ENCODE measurements at regions not wholly inside any gene's neighbourhood (a gene's known extent, or its start where the extent isn't known, plus 50 kb on each side); places are given as distances from the start of the nearest gene placed in this dataset.

DNA sequence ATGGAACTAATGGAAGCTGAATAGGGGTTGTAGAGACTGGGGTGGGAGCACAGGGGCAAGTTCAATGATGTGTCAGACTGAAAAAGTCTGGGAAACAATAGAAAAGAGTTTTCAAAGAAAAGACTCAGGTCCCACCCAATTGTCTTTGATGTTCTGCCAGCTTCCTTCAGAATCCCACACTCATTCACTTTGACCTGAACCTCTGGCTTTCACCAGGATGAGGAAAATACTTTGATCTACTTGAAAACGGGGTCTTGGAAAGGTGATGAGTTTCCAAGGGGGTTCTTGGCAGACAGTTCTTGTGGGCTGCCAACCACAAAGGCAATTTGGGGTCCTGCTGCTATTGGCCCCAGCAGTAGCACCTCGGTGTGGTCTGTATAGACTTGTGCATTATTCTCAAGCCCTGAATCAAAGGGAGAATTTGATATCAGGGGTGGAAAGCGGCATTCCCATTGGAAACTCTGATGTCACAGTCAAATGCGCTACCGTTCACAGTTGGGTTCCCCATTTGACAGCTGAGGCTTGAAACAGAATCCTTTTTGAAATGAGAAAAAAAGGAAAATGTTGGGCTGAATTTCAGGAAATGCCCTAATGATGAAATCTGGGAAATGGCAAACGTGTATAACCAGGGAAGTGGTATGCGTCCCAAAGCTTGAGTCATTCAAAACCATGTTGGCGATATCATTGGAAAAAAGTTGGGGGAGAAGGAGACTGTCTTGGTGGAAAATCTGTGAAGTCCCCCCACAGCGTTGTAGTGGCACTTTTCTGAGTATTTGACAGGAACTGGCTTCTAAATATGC is 229.2 kb upstream of the LRTM1 start:
- H3K4me3 ChIP-seq (ENCODE audit: low read depth in 1 of 2, low read length in 2 of 2) = no peak overlapping the region
- H3K9ac ChIP-seq (ENCODE audit: low read depth, low read length) = no peak overlapping the region
- H3K9me3 ChIP-seq (ENCODE audit: insufficient read depth, low read length, severe bottlenecking) = no peaks in the 10 kb centered on the region
- no peaks in the 10 kb centered on the region for H4K20me1 ChIP-seq (ENCODE audit: insufficient read depth, low read length)
- no peaks in the 10 kb centered on the region for H3K4me1 ChIP-seq (ENCODE audit: insufficient read depth, low read length)
- H3K79me2 ChIP-seq (ENCODE audit: insufficient read depth, low read length) = no peaks in the 10 kb centered on the region
- no peak overlapping the region for H3K27ac ChIP-seq (ENCODE audit: low read length)
- DNase-seq = no peak
- no peak overlapping the region for H3K4me2 ChIP-seq (ENCODE audit: insufficient read depth, low read length)
- TF ChIP-seq CTCF (IDR thresholded peaks at IDR 0.05; ENCODE audit: borderline replicate concordance, extremely low read depth, low read length, poor library complexity, severe bottlenecking) (no peak), EZH2 (IDR thresholded peaks at IDR 0.05; ENCODE audit: borderline replicate concordance, low read depth, low read length, severe bottlenecking) (no peak)
- no peak overlapping the region for H2AFZ ChIP-seq (ENCODE audit: low read depth, low read length)
- no peak for ATAC-seq (ENCODE audit: insufficient read depth, low read depth)
- H3K36me3 ChIP-seq (ENCODE audit: insufficient read depth, low read length) = no peaks in the 10 kb centered on the region
- H3K27me3 ChIP-seq (ENCODE audit: insufficient read depth, low read length, poor library complexity) = no peaks in the 10 kb centered on the region

DNA sequence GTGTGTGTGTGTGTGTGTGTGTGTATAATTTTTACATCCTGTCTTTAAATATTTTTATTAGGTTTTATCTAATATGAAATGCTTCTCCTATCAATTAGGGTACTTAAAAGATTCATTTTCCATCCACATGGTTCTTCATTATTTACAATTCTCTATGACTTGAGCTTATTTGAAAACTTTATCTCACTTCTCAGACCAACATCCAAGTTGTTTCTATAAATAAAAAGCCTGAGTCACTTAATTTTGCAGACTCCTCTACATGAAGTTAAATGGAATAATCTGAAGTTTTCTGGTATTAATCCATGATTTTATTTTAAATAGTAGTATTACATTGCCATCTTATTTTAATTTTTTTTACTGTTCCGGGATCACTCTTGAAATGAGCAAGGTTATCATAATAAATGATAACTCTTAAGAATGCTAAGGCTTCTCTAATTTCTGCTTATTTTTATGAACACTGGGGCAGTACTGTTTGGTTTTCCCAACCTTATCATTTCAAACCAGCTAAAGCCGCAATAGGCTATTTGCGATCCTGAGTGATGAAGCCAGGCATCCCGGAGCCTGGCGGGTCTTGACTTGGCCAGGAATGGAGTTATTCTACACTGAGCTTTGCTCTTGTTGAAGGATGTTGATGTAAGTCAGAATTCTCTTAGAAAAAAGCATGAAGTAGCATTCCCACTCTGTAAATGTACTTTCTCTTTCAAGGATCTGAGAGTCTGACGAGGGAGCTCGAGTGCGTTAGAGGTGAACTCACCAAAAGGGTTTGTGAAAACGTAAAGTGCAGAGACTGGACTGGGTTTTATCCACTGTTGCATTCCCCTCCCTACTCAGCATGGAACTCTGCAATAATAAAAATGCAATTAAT is 220.2 kb upstream of the LRTM1 start:
- H3K27me3 ChIP-seq (ENCODE audit: insufficient read depth, low read length, poor library complexity) = no peaks in the 10 kb centered on the region
- H3K9ac ChIP-seq (ENCODE audit: low read depth, low read length) = no peak overlapping the region
- H3K4me3 ChIP-seq (ENCODE audit: low read depth in 1 of 2, low read length in 2 of 2) = no peak overlapping the region
- no peaks in the 10 kb centered on the region for H3K79me2 ChIP-seq (ENCODE audit: insufficient read depth, low read length)
- no peak overlapping the region for H3K27ac ChIP-seq (ENCODE audit: low read length)
- H3K4me1 ChIP-seq (ENCODE audit: insufficient read depth, low read length) = no peaks in the 10 kb centered on the region
- H3K9me3 ChIP-seq (ENCODE audit: insufficient read depth, low read length, severe bottlenecking) = no peaks in the 10 kb centered on the region
- no peak for ATAC-seq (ENCODE audit: insufficient read depth, low read depth)
- H4K20me1 ChIP-seq (ENCODE audit: insufficient read depth, low read length) = no peaks in the 10 kb centered on the region
- DNase-seq = no peak
- no peak overlapping the region for H2AFZ ChIP-seq (ENCODE audit: low read depth, low read length)
- TF ChIP-seq CTCF (IDR thresholded peaks at IDR 0.05; ENCODE audit: borderline replicate concordance, extremely low read depth, low read length, poor library complexity, severe bottlenecking) (no peak), EZH2 (IDR thresholded peaks at IDR 0.05; ENCODE audit: borderline replicate concordance, low read depth, low read length, severe bottlenecking) (no peak)
- no peak overlapping the region for H3K4me2 ChIP-seq (ENCODE audit: insufficient read depth, low read length)
- no peaks in the 10 kb centered on the region for H3K36me3 ChIP-seq (ENCODE audit: insufficient read depth, low read length)

- TF ChIP-seq EZH2 (IDR thresholded peaks at IDR 0.05; ENCODE audit: borderline replicate concordance, low read depth, low read length, severe bottlenecking) (no peak), CTCF (IDR thresholded peaks at IDR 0.05; ENCODE audit: borderline replicate concordance, extremely low read depth, low read length, poor library complexity, severe bottlenecking) (no peak)
- H3K9ac ChIP-seq (ENCODE audit: low read depth, low read length) = no peak overlapping the region
- H3K27me3 ChIP-seq (ENCODE audit: insufficient read depth, low read length, poor library complexity) = no peaks in the 10 kb centered on the region
- no peaks in the 10 kb centered on the region for H3K4me1 ChIP-seq (ENCODE audit: insufficient read depth, low read length)
- H3K4me3 ChIP-seq (ENCODE audit: low read depth in 1 of 2, low read length in 2 of 2) = no peak overlapping the region
- H3K27ac ChIP-seq (ENCODE audit: low read length) = no peak overlapping the region
- DNase-seq (no peak), ATAC-seq (ENCODE audit: insufficient read depth, low read depth) (no peak)
- H3K9me3 ChIP-seq (ENCODE audit: insufficient read depth, low read length, severe bottlenecking) = no peaks in the 10 kb centered on the region
- H4K20me1 ChIP-seq (ENCODE audit: insufficient read depth, low read length) = no peaks in the 10 kb centered on the region
- H3K4me2 ChIP-seq (ENCODE audit: insufficient read depth, low read length) = no peak overlapping the region
- no peaks in the 10 kb centered on the region for H3K36me3 ChIP-seq (ENCODE audit: insufficient read depth, low read length)
- H2AFZ ChIP-seq (ENCODE audit: low read depth, low read length) = no peak overlapping the region
- no peaks in the 10 kb centered on the region for H3K79me2 ChIP-seq (ENCODE audit: insufficient read depth, low read length)
Measured at GRCh38 chr3:55147406-55147805, 219.5 kb upstream of the LRTM1 start.

Measured in DND-41 (cell line).